ENCODE measurements at regions not wholly inside any gene's neighbourhood (a gene's known extent, or its start where the extent isn't known, plus 50 kb on each side); places are given as distances from the start of the nearest gene placed in this dataset.
"Not testable (repeated sequence)": the region's sequence is repeated elsewhere in the genome, so short reads cannot be mapped to it uniquely, and the experiment has no call there.

- Histone ChIP-seq H3K36me3 (no peaks in the 10 kb centered on the region), H3K9me3 (replicated peaks) (no peaks in the 10 kb centered on the region), H3K4me1 (no peaks in the 10 kb centered on the region), H3K27me3 (no peaks in the 10 kb centered on the region), H3K4me3 (no peak overlapping the region), H3K27ac (no peak overlapping the region)
- DNase-seq, result peak in 1 of 2 experiments; percentile 4
These were observed 473.5 kb upstream of the SPTLC3 start for GRCh38 chr20:12535316-12535715.

DNA sequence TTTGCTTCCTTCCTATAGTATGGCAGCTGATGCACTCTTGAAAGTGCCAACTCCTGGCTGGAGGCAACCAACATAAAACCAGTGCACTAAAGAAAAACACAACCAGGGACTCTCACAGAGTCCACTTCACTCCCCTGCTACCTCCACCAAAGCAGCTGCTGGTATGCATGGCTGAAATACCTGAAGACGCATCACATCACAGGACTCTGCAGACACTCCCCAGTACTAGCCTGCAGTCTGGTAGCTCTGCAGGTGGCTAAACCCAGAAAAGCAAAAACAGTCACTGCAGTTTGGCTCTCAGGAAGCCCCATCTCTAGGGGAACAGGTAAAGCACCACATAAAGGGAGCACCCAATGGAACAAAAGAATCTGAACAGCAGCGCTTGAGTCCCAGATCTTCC lies 473.0 kb upstream of the SPTLC3 start:
- Histone ChIP-seq H3K9me3 (replicated peaks) (no peaks in the 10 kb centered on the region), H3K27me3 (no peaks in the 10 kb centered on the region), H3K27ac (no peak overlapping the region), H3K4me1 (no peaks in the 10 kb centered on the region), H3K36me3 (no peaks in the 10 kb centered on the region), H3K4me3 (no peak overlapping the region)
- no peak for DNase-seq

GRCh38 chr20:12554426-12554825 lies 454.3 kb upstream of the SPTLC3 start:
- no peak overlapping the region for H3K4me3 ChIP-seq
- DNase-seq, result no peak

DNA sequence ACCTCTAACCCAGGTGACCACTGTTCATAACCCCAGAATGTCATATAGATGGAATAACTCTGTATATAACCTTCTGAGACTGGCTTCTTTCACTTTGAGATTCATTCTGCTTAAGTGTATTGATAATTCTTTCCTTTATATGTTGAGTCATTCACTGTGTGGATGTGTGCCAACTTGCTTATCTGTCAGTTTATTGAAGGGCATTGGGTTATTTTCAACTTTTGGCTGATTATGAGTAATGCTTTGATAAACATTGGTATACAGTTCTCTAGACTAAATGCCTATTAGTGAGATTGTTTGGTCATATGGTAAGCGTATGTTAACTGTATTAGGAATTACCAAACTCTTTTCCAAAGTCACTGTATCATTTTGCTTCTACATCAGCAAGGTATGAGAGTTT lies 453.4 kb upstream of the SPTLC3 start:
- Histone ChIP-seq H3K27me3 (no peaks in the 10 kb centered on the region), H3K36me3 (no peaks in the 10 kb centered on the region), H3K9me3 (replicated peaks) (no peaks in the 10 kb centered on the region), H3K27ac (no peak overlapping the region), H3K4me1 (no peaks in the 10 kb centered on the region), H3K4me3 (no peak overlapping the region)
- no peak for DNase-seq

More at GRCh38 chr20:12554426-12554825, 454.3 kb upstream of the SPTLC3 start:
- H3K36me3 ChIP-seq, result no peaks in the 10 kb centered on the region
- H3K4me1 ChIP-seq, result no peaks in the 10 kb centered on the region
- no peaks in the 10 kb centered on the region for H3K27me3 ChIP-seq
- no peaks in the 10 kb centered on the region for H3K9me3 ChIP-seq (replicated peaks)
- H3K27ac ChIP-seq, result no peak overlapping the region

DNA sequence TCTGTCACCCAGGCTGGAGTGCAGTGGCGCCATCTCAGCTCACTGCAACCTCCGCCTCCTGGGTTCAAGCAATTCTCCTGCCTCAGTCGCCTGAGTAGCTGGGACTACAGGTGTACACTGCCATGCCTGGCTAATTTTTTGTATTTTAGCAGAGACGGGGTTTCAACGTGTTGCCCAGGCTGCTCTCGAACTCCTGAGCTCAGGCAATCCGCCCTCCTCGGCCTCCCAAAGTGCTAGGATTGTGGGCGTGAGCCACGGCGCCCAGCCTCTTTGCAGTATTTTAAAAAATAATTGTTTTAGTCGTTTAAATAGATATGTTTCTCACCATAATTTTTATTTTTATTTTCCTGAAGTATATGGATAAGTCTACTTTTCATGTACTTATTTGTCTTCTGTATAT lies 452.9 kb upstream of the SPTLC3 start:
- not testable (repeated sequence) for DNase-seq

GRCh38 chr20:12557224-12557623 lies 451.5 kb upstream of the SPTLC3 start:
- Histone ChIP-seq H3K4me1 (no peaks in the 10 kb centered on the region), H3K4me3 (no peak overlapping the region), H3K9me3 (replicated peaks) (no peaks in the 10 kb centered on the region), H3K27ac (no peak overlapping the region), H3K27me3 (no peaks in the 10 kb centered on the region), H3K36me3 (no peaks in the 10 kb centered on the region)
- no peak for DNase-seq

More for the DNA sequence above, 452.9 kb upstream of the SPTLC3 start:
- not testable (repeated sequence) for H3K36me3 ChIP-seq; H3K4me3 ChIP-seq; H3K27ac ChIP-seq; H3K4me1 ChIP-seq; H3K9me3 ChIP-seq (replicated peaks); H3K27me3 ChIP-seq

DNA sequence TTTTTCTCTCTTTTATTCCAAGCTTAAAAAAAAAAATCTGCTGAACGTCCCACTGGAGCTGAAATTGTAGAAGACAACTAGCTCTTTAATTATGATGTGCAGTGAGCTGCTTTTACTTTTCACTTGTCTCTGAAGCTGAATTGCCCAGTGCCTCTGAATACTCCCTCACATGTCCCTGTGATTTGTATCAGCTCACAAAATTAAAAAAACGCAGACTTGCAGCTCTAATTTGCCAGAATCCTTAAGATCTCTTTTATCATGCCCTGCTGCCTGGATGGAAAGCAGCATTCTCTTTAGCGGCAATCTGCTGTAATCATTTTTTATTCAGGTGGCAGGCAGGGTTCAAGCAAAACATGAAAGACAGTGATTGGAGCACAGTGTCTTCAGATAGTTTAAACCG lies 443.8 kb upstream of the SPTLC3 start:
- Histone ChIP-seq H3K27me3 (0 out of 2 replicates have a peak, but pooled peaks cover 6% of the 10 kb centered on the region), H3K9me3 (replicated peaks) (no peaks in the 10 kb centered on the region), H3K4me1 (no peaks in the 10 kb centered on the region), H3K36me3 (no peaks in the 10 kb centered on the region), H3K27ac (no peak overlapping the region), H3K4me3 (no peak overlapping the region)
- DNase-seq, result no peak

- Histone ChIP-seq H3K4me1 (no peaks in the 10 kb centered on the region), H3K4me3 (no peak overlapping the region), H3K9me3 (replicated peaks) (no peaks in the 10 kb centered on the region), H3K36me3 (no peaks in the 10 kb centered on the region), H3K27ac (no peak overlapping the region), H3K27me3 (0 out of 2 replicates have a peak, but pooled peaks cover 6% of the 10 kb centered on the region)
- DNase-seq, result no peak
These were observed 442.2 kb upstream of the SPTLC3 start for GRCh38 chr20:12566596-12566995.

- H3K36me3 ChIP-seq, result no peaks in the 10 kb centered on the region
- no peak overlapping the region for H3K27ac ChIP-seq
- H3K27me3 ChIP-seq, result 0 out of 2 replicates have a peak, but pooled peaks cover 6% of the 10 kb centered on the region
- DNase-seq, result peak; percentile 46 to 72
- peaks cover 5% of the 10 kb centered on the region; the same call in 1 of the 2 replicates for H3K4me1 ChIP-seq
- no peaks in the 10 kb centered on the region for H3K9me3 ChIP-seq (replicated peaks)
- no peak overlapping the region for H3K4me3 ChIP-seq
These were observed 438.4 kb upstream of the SPTLC3 start for GRCh38 chr20:12570371-12570770.

DNA sequence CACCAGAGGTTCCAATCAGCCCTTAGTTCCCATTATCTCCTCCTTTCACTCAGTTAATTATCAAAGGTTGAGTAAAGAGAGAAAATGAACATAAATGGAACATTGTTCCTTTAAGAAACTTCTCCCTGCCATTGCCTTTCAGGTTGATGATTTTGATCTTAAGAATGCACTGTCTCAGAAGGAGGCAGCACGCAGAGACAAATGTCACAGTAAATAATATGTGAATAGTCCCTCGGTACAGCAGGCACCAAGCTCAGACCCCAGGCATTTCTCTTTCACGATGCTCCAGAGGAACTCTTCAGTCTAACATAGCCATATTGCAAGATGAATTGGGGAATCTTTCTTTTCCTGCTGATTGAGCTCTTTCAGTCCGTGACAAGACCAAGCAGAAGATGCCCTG lies 435.3 kb upstream of the SPTLC3 start:
- no peaks in the 10 kb centered on the region for H3K27me3 ChIP-seq
- H3K4me3 ChIP-seq, result no peak overlapping the region
- H3K9me3 ChIP-seq (replicated peaks), result no peaks in the 10 kb centered on the region
- H3K36me3 ChIP-seq, result no peaks in the 10 kb centered on the region
- no peak overlapping the region for H3K27ac ChIP-seq
- DNase-seq, result no peak
- H3K4me1 ChIP-seq, result peaks cover 15% of the 10 kb centered on the region; the same call in 1 of the 2 replicates

- DNase-seq, result peak; percentile 57 to 69
- Histone ChIP-seq H3K4me3 (no peak overlapping the region), H3K27me3 (no peaks in the 10 kb centered on the region), H3K36me3 (no peaks in the 10 kb centered on the region), H3K4me1 (peaks cover 15% of the 10 kb centered on the region; the same call in 1 of the 2 replicates), H3K9me3 (replicated peaks) (no peaks in the 10 kb centered on the region), H3K27ac (no peak overlapping the region)
These were observed 433.2 kb upstream of the SPTLC3 start for GRCh38 chr20:12575352-12576095.

GRCh38 chr20:12577213-12577612 lies 431.6 kb upstream of the SPTLC3 start:
- no peak for DNase-seq
- Histone ChIP-seq H3K27ac (no peak overlapping the region), H3K27me3 (no peaks in the 10 kb centered on the region), H3K36me3 (no peaks in the 10 kb centered on the region), H3K9me3 (replicated peaks) (no peaks in the 10 kb centered on the region), H3K4me3 (no peak overlapping the region), H3K4me1 (peaks cover 19% of the 10 kb centered on the region)

- H3K36me3 ChIP-seq, result no peaks in the 10 kb centered on the region
- no peak overlapping the region for H3K27ac ChIP-seq
- no peaks in the 10 kb centered on the region for H3K27me3 ChIP-seq
- H3K9me3 ChIP-seq (replicated peaks), result no peaks in the 10 kb centered on the region
- DNase-seq, result no peak
- H3K4me3 ChIP-seq, result no peak overlapping the region
- peaks cover 6% of the 10 kb centered on the region; the same call in 1 of the 2 replicates for H3K4me1 ChIP-seq
These were observed 427.0 kb upstream of the SPTLC3 start for GRCh38 chr20:12581644-12582289.

- not testable (repeated sequence) for H3K27me3 ChIP-seq
These were observed 426.1 kb upstream of the SPTLC3 start for GRCh38 chr20:12582710-12583109.

GRCh38 chr20:12591949-12592470 lies 416.8 kb upstream of the SPTLC3 start:
- no peak for DNase-seq
- no peaks in the 10 kb centered on the region for H3K9me3 ChIP-seq (replicated peaks)
- no peaks in the 10 kb centered on the region for H3K27me3 ChIP-seq
- no peak overlapping the region for H3K27ac ChIP-seq
- no peak overlapping the region for H3K4me3 ChIP-seq
- H3K36me3 ChIP-seq, result no peaks in the 10 kb centered on the region
- H3K4me1 ChIP-seq, result no peaks in the 10 kb centered on the region

More at GRCh38 chr20:12582710-12583109, 426.1 kb upstream of the SPTLC3 start:
- not testable (repeated sequence) for H3K9me3 ChIP-seq (replicated peaks); H3K36me3 ChIP-seq; H3K27ac ChIP-seq; H3K4me1 ChIP-seq; DNase-seq; H3K4me3 ChIP-seq

Data from SJCRH30 (cell line).